ENCODE measurements at regions not wholly inside any gene's neighbourhood (a gene's known extent, or its start where the extent isn't known, plus 50 kb on each side); places are given as distances from the start of the nearest gene placed in this dataset.

- no peak for DNase-seq (ENCODE audit: low spot score)
Measured at GRCh38 chr1:221469476-221469875, 272.4 kb downstream of the DUSP10 start.

- DNase-seq (ENCODE audit: low spot score) = no peak
Measured at GRCh38 chr1:221470000-221470698, 271.7 kb downstream of the DUSP10 start.

DNA sequence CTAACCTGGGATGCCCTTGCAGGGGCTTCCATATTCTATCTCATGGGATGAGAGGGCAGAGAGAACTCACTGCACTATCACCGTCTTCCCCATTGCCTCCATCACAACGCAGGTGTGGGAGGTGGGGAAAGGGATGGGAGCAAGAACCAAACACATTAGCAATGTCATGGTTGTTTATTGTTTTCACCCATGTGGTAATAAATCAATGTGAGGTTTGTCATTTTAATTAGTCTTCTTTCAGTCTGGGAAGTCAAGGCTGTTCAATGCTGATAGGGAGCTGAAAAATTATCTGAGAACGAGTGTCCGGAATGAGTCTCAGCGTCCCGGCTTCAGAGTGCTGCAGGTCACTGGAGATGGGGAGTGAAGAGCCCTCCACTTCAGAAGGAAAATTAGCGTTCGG is 268.5 kb downstream of the DUSP10 start:
- no peak for DNase-seq (ENCODE audit: low spot score)

DNA sequence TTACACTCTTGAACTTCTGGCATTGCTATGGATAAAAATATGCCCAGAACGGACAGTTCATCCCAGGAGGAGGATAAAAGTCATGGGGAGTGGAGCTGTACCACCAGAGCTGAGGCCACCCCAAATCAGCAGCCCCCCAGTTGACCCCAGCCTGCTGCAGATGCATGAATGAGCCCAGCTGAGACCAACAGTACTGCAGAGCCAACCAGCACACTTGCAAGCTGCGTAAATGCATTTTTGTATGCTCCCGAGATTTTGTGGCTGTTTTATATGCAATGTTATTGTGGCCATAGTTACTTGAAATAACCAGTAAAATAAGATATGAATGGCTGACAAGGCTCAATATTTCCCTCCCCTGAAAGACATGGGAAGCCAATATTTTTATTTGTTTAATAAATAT is 264.6 kb downstream of the DUSP10 start:
- no peak for DNase-seq (ENCODE audit: low spot score)

DNA sequence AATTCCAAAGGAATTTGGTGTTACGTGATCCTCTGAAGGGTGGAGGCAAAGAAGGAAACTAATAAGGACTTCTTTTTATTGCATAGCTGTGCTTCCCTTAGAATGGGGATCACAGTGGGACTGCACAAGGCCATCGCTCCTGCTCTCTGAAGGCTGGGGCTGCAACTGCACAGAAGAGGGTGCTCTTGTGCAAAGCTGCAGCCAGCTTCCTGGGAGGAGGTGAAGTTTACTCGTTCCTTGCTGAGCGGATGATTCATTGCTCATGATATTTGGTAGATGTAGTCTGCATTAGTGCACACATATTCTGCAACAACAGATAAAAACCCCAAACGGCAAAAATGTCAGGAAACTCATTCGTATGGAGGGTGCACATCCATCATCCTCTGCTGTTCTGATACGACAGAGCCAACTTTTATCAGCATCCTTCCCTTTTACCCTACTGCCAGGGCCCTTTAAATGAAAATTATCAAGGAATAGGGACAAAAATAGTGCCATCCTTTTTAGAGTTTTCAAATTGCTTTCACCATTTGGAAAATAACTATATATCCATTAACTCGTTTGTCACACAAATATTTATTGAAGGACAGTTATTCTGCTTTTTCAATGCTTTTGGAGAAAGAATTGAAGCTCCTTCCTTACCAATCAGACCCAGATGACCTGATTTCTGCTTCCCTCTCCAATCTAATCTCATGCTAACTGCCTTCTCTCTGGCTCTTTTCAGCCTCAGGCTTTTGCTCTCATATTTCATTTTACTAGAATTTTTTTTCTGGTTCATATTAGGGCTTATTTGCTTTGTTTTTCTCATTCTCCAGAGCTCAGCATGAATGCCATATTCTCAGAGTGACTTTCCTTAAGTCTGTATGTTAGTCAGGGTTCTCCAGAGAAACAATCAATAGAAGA is 263.6 kb downstream of the DUSP10 start:
- peak; percentile 72 for DNase-seq (ENCODE audit: low spot score)

DNA sequence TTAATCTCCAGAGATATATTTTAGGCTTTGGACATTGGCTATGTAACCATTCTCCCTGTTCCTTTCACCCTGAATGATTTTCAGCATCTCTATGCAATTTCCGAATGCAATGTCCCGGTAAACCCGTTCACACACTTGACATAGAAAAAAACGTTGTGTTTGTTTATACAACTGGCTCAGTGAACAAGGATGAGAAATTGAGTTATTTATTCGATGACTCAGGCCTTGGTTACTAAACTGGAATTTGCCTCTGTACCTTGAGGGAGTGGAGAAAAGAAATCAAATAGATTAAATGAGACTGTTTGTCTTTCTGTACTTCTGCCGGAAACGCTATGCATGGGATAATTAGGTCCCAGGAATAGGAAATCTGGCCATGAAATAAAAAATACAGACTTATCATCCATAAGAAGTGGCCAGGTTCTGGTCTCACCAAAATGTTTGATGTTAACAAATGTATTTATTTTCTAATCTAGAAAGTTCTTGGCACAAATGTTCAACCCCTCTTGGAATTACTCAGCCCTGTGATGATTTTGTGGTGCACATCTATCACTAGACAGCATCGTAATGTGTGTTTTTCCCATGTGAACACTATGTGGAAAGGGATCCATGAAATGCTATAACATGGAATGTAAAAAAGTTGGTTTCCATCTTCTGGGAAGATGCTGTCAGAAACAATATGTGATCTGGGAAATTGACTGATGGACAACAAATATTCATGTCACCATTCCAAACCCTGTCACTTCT is 253.9 kb downstream of the DUSP10 start:
- DNase-seq (ENCODE audit: low spot score) = peak; percentile 53

- no peak for DNase-seq (ENCODE audit: low spot score)
Measured at GRCh38 chr1:221488550-221488949, 253.3 kb downstream of the DUSP10 start.

DNA sequence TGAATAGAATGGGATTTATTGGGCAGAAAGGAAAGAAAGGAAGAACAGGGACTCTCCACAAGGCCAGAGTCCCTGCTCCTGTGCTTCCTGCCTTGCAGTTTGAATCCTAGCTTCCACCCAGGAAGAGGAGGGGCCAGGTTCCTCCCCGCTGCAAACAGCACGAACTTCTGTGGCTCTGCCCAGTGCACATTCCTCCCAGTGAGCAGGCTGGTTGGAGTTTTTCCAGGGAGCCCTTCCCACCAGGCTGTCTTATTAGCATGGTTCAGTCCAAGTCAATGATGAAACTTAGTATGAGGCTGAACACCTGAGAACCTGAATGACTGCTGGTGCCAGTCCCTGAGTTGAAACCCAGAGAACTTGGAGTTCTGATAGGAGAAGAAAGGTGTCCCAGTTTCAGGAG is 247.2 kb downstream of the DUSP10 start:
- no peak for DNase-seq (ENCODE audit: low spot score)

- DNase-seq (ENCODE audit: low spot score) = no peak
Measured at GRCh38 chr1:221497046-221497445, 244.8 kb downstream of the DUSP10 start.

GRCh38 chr1:221503268-221503667 is 238.6 kb downstream of the DUSP10 start:
- DNase-seq (ENCODE audit: low spot score) = no peak

GRCh38 chr1:221509575-221510355 is 232.1 kb downstream of the DUSP10 start:
- no peak for DNase-seq (ENCODE audit: low spot score)

GRCh38 chr1:221510793-221511503 is 230.9 kb downstream of the DUSP10 start:
- DNase-seq (ENCODE audit: low spot score) = no peak

GRCh38 chr1:221511797-221512196 is 230.1 kb downstream of the DUSP10 start:
- no peak for DNase-seq (ENCODE audit: low spot score)

DNA sequence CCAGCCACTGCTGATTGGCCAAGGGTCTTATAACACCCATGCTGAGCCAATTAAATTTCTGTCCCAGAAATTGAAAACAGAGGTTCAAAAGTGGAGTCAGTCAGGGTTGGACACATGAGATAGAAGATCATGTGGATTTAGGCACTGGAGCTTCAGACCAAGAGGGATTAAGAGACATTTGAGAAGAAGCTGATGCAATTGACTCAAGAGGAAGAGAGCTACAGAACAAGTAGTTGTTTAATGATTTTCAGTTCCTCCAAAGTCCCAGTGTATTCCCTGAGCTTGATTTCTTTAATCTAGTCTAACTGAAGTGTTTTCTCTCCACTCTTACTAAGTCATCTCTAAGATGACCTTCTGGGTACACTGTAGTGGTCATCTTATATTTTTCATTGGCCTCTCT is 227.1 kb downstream of the DUSP10 start:
- no peak for DNase-seq (ENCODE audit: low spot score)

- no peak for DNase-seq (ENCODE audit: low spot score)
Measured at GRCh38 chr1:221515496-221515895, 226.4 kb downstream of the DUSP10 start.

- no peak for DNase-seq (ENCODE audit: low spot score)
Measured at GRCh38 chr1:221517961-221518360, 223.9 kb downstream of the DUSP10 start.

GRCh38 chr1:221520250-221520649 is 221.6 kb downstream of the DUSP10 start:
- DNase-seq (ENCODE audit: low spot score) = no peak

DNA sequence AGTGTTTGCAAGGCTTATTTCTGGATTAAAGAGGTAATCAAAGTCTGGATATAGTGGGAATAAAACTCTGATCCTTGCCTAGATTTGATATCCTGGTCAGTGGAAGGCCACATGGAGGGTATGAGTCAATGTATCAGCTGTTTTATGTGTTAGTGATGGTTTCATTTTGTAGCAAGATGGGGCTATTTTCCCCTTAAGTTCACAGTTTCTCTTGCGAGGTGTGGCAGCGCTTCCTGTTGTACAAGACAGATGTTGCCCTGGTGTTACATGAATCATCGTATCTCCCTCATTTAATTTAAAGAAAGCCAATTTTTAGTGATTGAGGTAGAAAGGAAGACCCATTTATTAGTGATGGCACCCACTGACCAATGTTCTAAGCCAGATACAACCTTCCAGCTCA is 220.2 kb downstream of the DUSP10 start:
- DNase-seq (ENCODE audit: low spot score) = no peak

DNA sequence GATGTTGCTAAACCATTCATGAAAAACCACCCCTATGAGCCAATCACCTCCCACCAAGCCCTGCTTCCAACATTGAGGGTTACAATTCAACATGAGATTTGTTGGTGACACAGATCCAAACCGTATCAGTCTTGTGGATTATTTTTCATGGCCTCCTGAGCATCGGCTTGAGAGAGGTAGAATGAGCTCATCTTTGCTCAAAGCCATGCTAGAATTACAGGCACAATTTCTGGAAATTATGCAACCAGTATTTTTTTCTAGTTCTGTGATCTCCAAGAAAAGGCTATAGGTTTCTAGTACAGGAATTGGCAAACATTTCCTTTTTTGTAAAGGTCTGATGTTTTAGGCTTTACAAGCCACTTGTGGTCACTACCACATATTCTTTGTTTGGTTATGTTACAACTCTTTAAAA is 219.4 kb downstream of the DUSP10 start:
- no peak for DNase-seq (ENCODE audit: low spot score)

GRCh38 chr1:221525749-221526148 is 216.1 kb downstream of the DUSP10 start:
- no peak for DNase-seq (ENCODE audit: low spot score)

DNA sequence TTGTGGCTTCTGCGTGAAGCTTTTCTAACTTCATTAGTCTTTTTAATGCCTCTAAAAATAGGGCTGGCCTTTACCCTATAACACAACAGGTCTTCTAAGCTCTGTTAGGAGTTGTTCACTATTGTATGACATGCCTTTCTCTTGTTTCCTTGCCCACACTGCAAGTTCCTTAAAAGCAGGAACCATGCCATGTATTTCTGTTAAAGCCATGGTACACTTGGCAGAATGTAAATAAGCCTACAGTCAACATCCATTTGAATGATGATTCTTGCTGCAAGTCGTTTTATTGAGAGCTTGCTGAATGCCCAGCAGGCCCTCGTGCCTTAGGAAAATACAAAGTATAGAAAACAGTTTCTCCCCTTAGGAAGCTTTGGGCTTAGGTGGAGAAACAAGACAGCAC is 214.6 kb downstream of the DUSP10 start:
- no peak for DNase-seq (ENCODE audit: low spot score)

Data from AG08396 (cell line).